GM21825 (cell line): ENCODE measurements at regions not wholly inside any gene's neighbourhood (a gene's known extent, or its start where the extent isn't known, plus 50 kb on each side); places are given as distances from the start of the nearest gene placed in this dataset.

ENCODE experiments used
- ATAC-seq: cut with Tn5 transposase; IDR thresholded peaks from one replicate; pipeline ENCODE4 v1.9.1; 2021; ENCODE audit warnings: mild to moderate bottlenecking, moderate library complexity; ENCODE audit not compliant: unreplicated experiment

DNA sequence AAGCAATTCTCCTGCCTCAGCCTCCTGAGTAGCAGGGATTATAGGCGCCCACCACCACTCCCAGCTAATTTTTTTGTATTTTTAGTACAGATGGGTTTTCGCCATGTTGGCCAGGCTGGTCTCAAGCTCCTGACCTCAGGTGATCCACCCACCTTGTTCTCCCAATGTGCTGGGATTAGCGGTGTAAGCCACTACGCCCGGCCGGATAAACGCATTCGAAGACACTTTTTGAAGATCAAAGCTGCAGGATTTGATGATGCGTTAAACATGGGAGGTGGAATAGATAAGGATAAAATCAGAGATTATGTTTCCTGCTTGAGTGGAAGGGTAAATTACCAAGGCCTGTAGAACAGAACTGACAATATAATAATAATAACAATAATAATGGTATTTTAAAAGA, 389.4 kb upstream of the POU3F1 start:
- ATAC-seq, result no peak

DNA sequence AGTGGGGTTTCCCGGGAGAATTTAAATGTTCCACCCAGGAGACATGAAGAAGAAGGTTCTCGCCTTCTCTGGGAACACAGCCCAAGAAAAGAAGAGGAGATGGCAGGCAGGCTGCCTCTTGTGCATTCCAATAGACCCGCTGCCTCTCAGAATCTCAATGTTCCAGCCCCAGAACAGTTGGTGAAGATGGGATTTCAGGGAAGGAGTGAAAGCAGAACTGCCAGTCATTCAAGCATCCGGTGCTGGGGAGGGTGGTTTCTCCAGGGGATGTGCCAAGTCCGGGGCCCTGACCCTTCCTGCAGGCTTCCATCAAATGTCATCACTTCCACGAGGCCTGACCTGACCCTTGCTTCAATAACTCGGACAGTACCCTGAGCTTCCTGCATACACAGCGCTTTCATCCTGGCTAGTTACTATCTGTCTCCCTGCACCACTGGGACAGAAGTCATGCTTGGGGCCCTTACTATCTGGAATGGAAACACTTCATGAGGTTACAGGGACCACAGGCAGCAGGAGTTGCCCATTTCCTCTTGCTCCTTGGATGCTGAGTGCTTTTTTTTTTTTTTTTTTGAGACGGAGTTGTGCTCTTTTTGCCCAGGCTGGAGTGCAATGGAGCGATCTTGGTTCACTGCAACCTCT, 386.6 kb upstream of the POU3F1 start:
- no peak for ATAC-seq

DNA sequence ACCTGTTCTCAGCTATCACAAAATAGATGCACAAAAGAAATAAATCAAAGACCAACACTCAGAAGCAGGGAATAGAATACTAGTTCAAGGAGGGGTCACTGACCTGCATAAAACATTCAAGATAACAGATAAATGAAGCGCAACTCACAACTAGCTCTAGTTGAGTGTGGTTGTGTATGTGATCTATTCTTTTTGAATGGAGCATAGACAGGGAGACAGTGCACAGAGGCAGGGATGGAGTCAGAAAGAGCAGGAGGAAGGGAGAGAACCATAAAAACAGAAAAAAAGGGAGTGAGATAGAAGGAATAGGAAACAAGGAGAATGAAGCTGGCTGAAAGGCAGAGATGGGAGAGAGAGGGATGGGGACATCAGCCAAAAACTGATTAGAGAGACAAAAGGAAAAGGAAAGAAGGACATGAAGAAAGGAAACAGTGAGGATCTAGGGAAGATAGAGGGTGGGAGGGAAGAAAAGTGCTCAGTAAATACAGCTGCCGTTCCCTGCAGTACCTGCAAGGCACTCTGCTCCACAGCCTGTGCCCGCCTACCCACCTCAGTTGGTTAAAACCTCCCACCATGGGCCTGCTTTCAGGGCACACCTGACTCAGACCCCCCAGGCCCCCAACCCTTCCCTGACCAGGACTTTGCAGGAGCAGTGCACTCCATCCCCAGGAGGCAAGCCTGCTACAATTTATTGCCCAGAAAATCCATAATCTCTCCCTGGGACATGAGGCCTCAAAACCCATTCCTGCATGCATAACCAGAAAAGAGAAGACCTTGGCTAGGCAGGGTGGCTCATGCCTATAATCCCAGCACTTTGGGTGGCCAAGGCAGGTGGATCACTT, 385.2 kb upstream of the POU3F1 start:
- ATAC-seq, result no peak

DNA sequence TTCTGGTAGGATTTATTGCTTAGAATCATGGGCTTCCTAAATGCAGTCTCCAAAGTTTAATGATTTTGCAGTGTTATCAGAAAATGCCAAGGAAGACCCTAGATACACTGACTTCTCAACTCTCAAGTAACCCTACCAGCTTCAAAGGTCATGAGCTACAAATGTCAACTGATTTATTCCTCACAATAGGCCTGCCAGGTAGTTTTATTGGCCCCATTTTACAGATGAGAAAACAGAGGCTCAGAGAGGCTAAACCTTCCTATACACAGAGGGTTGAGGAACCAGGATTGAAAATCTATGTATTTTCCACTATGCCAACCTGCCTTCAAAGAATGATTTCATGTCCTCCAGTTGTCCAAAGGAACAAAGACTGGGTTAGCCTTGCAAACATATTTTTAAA, 384.4 kb upstream of the POU3F1 start:
- no peak for ATAC-seq

DNA sequence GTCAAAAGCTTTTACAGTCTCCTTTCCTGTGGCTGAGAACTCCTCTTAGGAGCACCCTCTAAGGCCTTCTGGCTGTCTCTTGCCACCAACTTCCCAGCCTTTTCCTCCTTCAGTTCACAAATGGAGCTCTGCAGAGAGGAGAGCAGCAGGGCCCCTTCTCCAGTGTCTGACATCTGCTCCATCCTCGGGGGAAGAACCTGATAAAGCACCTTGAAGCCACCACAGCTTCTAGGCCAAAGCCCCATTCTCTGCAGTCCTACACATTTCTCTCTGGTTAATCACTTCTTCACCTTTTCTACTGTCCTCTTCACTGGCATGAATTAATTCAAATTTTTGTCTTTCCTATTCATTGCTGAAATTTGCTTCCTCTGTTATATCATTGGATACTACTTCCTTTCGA, 378.1 kb upstream of the POU3F1 start:
- ATAC-seq, result no peak

DNA sequence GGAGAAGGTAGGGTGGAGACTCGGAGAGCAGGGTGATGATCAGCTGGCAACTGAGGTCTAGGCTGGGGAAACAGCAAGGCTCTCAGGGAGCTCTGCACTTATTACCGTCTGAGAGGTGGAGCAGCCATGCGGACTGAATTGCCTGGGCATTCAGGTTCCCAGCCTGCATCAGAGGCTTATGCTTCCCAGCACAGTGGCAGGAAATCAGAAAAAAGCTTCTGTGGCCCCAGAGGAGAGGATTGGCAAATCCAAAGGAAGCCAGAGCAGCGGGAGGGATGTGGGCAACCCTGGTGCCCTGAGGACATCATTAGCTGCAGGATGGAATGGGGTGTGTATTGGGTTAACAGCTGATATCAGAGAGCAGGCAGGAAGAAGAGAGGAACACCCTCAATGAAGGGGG, 374.1 kb upstream of the POU3F1 start:
- no peak for ATAC-seq

DNA sequence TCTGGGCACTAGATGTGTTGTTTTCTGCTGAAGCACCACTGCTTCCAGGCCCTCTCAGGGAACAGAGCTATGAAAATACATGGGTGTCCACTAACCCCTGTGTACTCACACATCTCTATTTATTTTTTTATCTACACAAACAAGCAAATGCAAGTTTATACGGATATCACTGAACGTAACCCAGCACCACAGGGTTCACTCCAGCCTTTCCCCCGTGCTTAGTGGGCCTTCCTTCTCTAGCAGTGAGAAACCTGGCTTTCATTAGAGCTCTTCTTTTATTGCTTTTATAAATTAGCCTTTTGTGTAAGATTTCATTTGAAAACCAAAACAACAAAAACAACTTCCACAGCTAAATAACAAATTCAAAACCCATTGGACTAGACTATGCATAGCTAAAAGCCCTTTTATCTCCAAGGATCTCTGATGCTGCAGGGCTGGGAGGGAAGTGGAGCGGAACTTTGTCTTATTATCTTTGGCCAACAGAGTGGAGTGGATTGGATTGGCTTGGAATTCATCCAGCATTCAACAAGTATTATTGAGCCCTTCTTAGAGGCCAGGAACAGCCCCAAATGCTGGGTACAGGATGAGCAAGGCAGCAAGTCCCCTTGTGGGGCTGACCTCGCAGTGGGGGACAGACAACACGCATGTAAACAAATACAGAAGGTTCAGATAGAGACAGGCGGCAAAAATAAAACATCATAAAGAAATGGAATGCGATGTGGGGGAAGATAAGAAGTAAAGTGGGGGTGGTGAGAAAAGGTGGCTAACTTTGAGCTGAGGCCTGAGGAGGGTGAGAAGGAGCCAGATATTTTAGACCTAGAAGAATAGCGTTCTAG, 371.8 kb upstream of the POU3F1 start:
- ATAC-seq, result no peak

DNA sequence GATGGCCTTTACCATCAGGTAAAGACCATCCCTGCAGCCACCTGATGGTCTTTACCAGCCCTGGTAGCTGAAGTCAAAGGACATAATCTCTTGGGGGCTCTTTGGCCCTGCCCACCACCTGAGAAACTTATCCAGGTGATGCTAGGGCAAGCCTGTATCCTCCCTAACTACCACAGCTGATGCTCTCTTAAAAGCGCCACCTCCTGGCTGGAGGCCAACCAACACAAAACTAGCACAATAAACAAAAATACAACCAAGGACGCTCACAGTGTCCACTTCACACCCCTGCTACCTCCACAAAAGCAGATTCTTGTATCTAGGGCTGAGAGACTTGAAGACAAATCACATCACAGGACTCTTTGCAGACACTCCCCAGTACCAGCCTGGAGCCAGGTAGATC, 357.1 kb upstream of the POU3F1 start:
- no peak for ATAC-seq

DNA sequence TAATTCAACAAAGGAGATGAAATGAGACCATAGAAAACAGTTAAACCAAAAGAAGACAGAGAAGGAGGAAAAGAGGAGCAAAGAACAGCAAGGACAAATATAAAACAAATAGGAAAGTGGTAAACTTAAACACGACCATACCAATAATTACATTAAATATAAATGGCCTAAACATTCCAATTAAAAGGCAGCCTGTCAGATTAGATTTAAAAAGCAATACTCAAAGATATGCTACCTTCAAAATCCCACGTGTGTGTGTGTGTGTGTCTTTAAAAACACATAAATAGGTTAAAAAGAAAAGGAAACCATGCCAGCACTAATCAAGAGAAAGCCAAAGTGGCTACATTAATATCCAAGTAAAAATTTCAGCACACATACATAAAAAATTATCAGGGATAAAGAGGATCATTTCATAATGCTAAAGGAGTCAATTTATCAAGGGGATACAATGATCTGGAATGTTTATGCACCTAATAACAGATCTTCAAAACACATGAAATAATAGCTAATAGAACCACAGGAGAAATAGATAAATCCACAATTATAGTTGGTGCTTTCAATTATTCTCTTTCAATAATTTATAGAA, 355.7 kb upstream of the POU3F1 start:
- ATAC-seq, result no peak

DNA sequence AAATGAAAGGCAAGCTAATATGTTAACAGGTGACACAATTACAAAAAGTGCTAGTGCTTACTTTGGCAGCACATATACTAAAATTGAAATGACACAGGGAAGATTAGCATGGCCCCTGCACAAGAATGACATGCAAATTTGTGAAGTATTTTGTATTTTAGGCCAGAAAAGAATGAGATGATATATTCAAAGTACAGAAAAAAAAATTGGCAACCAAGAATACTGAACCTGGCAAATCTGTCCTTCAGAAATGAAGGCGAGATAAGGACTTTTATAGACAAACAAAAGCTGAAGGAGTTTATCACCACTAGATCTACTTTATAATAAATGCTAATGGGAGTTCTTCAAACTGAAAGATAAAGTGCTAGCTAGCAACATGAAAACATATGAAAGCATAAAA, 350.0 kb upstream of the POU3F1 start:
- no peak for ATAC-seq

DNA sequence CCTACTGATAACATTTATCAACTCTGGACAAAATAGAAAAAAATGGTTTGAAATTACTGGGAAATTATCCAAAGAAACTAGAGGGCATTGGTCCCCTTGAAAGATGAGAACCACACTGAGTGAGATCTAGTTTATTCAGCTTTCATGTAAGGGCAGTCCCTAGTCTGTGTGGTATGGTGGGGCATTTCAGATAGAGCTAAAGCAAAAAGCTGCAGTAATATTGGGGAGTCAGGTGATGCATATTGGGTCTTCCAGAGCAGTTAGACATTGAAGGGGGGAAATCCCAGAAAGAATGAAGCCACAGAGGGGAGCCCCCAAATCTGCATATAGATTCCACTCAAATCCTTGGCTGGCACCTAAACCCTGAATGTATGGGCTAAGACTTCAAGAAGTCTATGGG, 347.7 kb upstream of the POU3F1 start:
- no peak for ATAC-seq

DNA sequence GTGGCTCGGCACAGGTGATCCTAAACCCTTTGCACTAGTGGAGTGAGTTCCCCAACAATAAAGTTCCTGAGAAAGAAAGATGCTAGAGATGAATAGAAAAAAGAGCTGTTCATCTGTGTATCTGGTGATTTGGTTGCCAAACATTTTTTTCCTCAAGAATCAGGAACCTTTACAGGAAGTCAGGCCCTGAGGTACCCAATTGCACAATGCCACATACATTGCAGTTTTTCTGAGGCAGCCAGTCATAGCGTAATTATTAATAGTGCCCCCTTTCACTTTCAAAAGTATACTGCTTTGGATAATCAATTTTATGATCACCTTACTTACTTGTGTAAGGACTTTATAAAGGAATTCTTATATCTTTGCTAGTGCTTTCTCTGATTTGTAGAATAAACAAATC, 346.3 kb upstream of the POU3F1 start:
- no peak for ATAC-seq

DNA sequence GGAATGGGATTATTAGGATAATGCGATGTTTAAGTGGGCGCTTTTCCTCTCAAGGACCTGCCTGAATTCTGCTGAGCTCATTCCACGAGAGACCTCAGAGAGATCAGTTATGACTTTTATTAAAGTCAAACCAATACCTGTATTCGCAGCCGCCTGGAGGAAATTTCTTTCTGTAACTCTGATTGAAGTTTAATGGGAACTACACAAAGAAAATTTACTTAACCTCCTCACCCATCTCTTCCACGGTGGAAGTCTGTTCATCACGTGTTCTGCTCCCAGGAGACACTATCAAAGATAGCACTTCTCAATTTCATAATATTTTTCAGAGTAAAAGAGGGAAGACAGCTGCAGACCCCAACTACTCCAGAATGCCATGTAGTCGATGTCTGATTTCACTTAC, 334.7 kb upstream of the POU3F1 start:
- no peak for ATAC-seq

DNA sequence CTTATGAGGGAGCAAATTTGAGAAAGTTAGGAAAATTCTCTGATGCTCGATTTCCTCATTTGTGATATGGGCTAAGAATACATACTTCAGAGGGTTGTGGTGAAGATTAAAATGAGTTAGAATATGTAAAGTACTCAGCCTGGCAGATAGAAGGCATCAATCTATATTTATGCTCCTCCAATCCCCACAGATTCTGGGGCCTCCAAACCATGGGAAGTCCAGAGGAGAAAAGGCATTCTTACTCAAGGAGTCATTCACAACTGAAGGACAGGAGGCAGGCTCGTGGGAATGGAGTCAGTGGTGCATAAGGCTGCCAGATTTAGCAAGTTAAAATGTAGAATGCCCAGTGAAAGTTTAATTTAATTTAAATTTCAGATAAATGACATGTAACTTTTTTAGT, 330.0 kb upstream of the POU3F1 start:
- ATAC-seq, result no peak

DNA sequence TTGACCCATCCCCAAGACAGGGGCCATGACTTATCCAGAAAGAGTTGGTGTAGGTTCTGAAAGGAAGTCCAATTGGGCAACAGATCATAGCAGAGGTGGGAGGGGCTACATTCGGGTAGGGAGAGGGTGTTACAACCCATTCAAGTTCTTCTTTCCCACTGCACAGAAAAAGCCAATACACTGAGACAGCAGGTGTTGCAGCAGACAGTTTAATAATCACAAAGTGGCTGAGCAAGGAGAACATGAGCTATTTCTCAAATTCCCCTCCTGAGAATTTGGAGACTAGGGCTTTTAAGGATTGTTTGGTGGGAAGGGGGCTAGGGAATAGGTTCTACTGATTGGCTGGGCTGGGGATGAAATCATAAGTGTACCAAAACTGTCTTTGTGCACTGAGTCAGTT, 328.4 kb upstream of the POU3F1 start:
- ATAC-seq, result no peak

DNA sequence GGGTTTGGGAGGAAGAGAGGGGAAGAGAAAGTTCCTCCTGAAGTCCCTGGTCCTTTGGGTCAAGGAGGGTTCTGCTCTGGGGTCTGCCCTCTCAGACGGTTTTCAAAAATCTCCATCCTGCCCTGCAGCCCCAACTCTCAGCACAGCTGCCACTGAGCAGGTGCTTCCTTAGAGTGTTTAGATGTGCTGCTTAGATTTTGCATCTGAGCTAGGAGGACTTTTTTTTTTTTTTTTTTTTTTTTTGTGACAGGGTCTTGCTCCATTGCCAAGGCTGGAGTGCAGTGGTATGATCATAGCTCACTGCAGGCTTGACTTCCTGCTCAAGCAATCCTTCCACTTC, 324.9 kb upstream of the POU3F1 start:
- no peak for ATAC-seq

DNA sequence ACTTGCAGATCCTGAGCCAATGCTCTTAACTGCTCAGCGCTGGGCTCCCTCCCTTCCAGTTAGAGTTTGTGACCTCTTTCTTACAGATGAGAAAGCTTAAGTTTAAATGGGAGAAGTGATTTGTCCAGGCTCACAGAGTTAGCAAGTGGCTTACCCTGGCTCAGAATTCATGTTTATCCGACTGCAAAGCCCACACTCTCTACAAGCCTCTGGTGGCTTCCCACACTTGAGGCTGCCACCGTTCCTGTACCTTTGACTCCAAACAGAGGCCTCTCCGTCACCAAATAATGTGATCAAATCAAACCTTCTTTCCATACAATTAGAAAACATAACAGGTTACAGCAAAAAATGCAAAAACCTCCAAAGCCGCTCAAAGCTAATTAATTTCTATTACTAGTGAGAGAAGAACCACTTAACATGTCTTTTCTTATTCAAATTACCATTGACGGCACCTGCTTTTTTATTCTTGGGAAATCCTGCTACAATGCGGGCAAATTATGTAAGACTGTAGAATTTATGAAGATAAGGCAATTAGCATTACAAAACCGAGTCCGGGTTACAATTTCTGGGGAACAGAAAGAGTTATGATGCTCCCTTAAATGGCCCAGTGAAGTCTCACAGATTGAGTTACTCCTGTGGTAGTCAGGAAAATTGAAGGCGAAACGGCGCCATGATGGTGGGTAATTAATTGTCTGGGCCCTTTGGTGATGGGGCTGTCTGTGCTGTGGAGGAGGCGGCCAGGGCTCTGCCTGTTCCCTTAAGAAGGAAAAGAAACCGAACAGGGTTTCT, 324.3 kb upstream of the POU3F1 start:
- no peak for ATAC-seq

DNA sequence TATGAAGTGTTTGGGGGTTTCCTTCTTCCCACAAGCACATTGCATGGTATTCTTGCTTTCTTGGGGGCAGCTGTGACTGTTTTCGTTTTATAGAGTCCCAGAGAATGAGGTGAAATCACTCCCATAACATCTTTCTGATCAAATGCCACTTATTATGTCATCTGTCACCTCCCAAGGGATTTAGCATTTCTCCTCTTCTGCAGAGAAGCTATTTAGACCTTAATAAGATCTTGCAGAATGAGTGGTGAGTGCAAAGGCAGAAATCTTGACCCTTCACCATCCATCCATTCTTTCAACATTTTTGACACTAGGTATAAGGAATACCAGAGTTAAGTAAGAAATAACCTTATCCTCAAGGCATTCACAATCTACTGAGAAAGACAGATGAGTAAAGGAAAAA, 318.6 kb upstream of the POU3F1 start:
- ATAC-seq, result no peak

DNA sequence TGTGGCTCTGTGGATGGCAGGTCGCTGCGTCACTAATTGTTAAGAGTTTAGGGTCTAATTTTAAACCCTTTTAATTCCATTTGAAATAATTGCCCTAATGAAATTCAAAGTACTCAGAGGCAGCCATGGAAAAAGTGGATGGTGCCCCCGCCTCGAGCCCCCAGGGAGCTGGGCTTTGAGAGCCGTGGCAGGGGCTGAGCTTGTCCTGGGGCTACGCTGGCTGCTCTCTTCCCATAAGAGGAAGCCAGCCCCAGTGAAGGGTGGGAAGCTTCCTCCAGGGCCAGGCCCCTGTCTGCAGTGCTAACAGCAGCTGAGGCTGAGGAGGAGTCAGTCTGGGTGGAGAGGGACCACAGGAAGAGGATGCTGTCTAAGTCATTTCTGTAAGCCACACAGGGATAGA, 315.0 kb upstream of the POU3F1 start:
- ATAC-seq, result no peak

DNA sequence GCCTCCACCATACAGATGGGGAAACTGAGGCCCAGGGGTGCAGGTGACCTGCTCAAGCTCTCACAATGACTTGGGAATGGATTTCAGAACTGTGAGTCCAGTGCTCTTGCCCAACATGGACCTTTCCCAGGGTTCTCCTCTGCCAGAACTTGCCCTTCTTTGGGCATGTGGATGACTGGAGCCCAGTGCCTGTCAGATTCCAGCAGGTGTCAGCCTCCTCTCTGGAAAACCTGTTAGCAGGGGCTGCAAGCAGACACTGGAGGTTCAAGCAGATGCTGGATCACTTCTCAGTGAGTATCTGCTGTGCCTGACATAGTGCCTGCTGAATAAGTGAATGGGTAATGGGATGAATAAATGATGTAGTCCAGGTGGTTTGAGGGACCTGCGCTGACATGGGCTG, 314.2 kb upstream of the POU3F1 start:
- ATAC-seq, result no peak

DNA sequence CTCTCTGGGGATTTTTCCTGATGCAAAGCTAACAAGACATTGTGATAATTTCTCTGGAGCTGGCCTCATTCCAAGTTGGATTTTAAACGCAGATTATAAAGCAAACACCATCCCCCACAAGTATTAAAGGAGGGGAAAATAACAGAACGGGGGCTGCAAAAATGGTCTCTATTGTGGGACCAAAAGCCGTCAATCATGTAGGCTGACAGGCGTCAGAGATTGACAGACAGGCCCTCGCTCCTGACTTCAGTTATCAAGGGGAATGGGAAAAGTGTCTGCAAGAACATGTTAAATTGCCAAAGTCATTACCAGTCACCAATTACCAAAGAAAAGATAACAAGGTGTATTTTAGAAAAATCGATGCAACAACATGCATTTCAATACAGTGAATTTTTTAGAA, 307.4 kb upstream of the POU3F1 start:
- ATAC-seq, result no peak
